Body of pancreas (tissue), 4 donors: ENCODE measurements at regions not wholly inside any gene's neighbourhood (a gene's known extent, or its start where the extent isn't known, plus 50 kb on each side); places are given as distances from the start of the nearest gene placed in this dataset.

Experiments used
- ATAC-seq: fragments of 150-250 bp; one replicate; pipeline ENCODE4 v1.9.1; 2016
- DNase-seq, 4 donors: peaks; one replicate each; pipeline ENCODE4 v3.0.0-alpha.2; 2019
- H3K27ac ChIP-seq, 4 donors: fragments of 200-600 bp; sonication (generic); 1 replicate in 3 of 4; 2 replicates in 1 of 4; pipeline versions ENCODE4 v1.5.1 to v1.6.1; 2016 to 2019; ENCODE audit warnings: mild to moderate bottlenecking in 1 of 4, mixed read lengths in 1 of 4, moderate library complexity in 1 of 4
- H3K27me3 ChIP-seq, 2 donors: fragments of 200-600 bp; sonication (generic); one replicate each; pipeline ENCODE4 v1.6.0; 2016; ENCODE audit warnings: mild to moderate bottlenecking in 1 of 2
- H3K36me3 ChIP-seq, 2 donors: fragments of 200-600 bp; sonication (generic); replicated peaks in 1 of 2; 2 replicates each; pipeline ENCODE4 v1.5.1; 2016; ENCODE audit warnings: low read depth in 2 of 2; ENCODE audit not compliant: insufficient read depth in 1 of 2
- H3K4me1 ChIP-seq: fragments of 200-600 bp; sonication (generic); one replicate; pipeline ENCODE4 v1.6.0; 2016
- H3K4me3 ChIP-seq, 2 donors: fragments of 200-600 bp; sonication (generic); 1 replicate in 1 of 2; 2 replicates in 1 of 2; pipeline ENCODE4 v1.5.1; 2016 to 2019
- H3K9me3 ChIP-seq, 3 donors: fragments of 200-600 bp; sonication (generic); 1 replicate in 2 of 3; 2 replicates in 1 of 3; pipeline ENCODE4 v1.5.1; 2016
- POLR2A ChIP-seq, 3 donors: fragments of 450-650 bp; IDR thresholded peaks; one replicate each; pipeline ENCODE4 v1.6.1; 2016; ENCODE audit warnings: antibody characterized with exemption in 3 of 3, mild to moderate bottlenecking in 2 of 3
- WGBS, 2 donors: methylation state at CpG; one replicate each; pipeline ENCODE4 v1.1.5; 2017; 5-methylcytosine and 5-hydroxymethylcytosine counted together
- intact Hi-C: fragments of 100-400 bp; cut with DNase I; formaldehyde crosslinking; loops from one replicate; pipeline ENCODE4 v1.15.1; 2023
- TF ChIP-seq, protein P1 (sequence below), 7 experiments: fragments of 450-650 bp in 4 of 7; fragments of 200-600 bp in 3 of 7; sonication (generic) in 3 of 7; IDR thresholded peaks; one replicate each; pipeline ENCODE4 v1.5.1; 2016 to 2019; ENCODE audit warnings: antibody characterized with exemption in 7 of 7

DNA sequence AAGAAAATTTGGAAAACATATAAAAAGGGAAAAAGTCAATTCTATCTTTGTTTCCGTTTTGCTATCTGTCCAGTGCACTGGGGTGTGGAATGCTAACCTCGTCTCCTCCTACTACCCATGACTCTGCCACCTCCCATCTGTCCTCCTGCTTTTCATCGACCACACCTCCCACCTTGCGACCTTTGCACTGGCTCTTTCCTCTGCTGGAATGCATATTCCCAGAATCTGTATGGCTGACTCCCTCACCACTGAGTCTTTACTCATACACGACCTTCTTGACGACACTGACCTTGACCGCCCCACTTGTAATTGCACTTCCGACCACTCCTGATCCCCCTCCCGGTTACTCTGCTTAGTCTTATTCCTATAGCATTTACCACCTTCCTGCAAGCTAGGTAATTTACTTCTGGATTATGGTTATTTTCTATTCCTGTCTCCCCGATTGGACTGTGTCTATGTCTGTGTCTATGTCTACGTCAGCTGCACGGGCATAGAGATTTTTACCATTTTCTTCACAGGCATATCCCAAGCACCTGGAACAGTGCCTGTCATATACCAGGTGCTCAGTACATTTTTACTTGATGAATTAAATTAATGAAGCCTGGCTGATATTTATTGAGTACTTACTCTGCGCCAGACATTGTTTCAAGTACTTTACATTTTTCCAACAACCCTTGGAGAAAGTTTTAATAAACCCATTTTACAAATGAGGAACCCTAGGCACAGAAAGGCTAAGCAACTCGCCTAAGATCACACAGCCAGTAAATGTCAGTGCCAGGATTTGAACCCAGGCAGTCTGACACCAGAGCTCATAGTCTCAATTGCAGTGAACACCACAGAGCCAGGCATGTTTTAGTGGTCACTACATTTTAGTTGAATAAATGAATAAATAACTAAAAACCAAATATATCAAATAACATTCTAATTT is 54.0 kb upstream of the SLC22A11 start:
- H3K27me3 ChIP-seq = peaks cover 0 to 5% of the 10 kb centered on the region in 2 donors
- no peaks in the 10 kb centered on the region for H3K36me3 ChIP-seq
- no peak for TF ChIP-seq POLR2A (IDR thresholded peaks at IDR 0.05)
- TF ChIP-seq, protein P1, sequence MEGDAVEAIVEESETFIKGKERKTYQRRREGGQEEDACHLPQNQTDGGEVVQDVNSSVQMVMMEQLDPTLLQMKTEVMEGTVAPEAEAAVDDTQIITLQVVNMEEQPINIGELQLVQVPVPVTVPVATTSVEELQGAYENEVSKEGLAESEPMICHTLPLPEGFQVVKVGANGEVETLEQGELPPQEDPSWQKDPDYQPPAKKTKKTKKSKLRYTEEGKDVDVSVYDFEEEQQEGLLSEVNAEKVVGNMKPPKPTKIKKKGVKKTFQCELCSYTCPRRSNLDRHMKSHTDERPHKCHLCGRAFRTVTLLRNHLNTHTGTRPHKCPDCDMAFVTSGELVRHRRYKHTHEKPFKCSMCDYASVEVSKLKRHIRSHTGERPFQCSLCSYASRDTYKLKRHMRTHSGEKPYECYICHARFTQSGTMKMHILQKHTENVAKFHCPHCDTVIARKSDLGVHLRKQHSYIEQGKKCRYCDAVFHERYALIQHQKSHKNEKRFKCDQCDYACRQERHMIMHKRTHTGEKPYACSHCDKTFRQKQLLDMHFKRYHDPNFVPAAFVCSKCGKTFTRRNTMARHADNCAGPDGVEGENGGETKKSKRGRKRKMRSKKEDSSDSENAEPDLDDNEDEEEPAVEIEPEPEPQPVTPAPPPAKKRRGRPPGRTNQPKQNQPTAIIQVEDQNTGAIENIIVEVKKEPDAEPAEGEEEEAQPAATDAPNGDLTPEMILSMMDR (IDR thresholded peaks at IDR 0.05) = no peak
- no peak overlapping the region for H3K4me3 ChIP-seq
- WGBS, 2 donors = 38 to 40% methylated on average over 14 of the region's 14 CpGs
- intact Hi-C loops = no loop called here
- ATAC-seq (no peak), DNase-seq (no peak)
- no peak overlapping the region for H3K27ac ChIP-seq
- no peaks in the 10 kb centered on the region for H3K4me1 ChIP-seq
- peaks cover 0 to 11% (median 0%) of the 10 kb centered on the region in 3 donors for H3K9me3 ChIP-seq

DNA sequence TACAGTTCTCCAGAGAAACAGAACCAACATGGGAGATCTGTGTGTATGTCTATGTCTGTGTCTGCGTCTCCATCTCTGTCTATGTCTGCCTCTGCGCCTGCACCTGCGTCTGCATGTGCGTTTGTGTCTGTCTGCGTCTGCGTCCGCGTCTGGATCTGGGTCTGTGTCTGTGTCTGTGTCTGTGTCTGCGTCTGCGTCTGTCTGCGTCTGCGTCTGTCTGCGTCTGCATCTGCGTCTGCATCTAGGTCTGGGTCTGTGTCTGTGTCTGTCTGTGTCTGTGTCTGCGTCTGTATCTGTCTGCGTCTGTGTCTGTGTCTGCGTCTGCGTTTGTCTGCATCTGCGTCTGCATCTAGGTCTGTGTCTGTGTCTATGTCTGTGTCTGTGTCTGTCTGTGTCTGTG is 53.1 kb upstream of the SLC22A11 start:
- H3K27ac ChIP-seq = no peak overlapping the region
- intact Hi-C loops = no loop called here
- H3K9me3 ChIP-seq = peaks cover 0 to 11% (median 0%) of the 10 kb centered on the region in 3 donors
- no peak overlapping the region for H3K4me3 ChIP-seq
- DNase-seq = no peak
- no peaks in the 10 kb centered on the region for H3K36me3 ChIP-seq
- H3K27me3 ChIP-seq = peaks cover 0 to 5% of the 10 kb centered on the region in 2 donors
- H3K4me1 ChIP-seq = no peaks in the 10 kb centered on the region
- WGBS, 2 donors = 83 to 86% methylated on average over 10 to 19 of the region's 19 CpGs
- ATAC-seq = no peak
- no peak for TF ChIP-seq POLR2A (IDR thresholded peaks at IDR 0.05)
- TF ChIP-seq, protein P1 (IDR thresholded peaks at IDR 0.05) = no peak

DNA sequence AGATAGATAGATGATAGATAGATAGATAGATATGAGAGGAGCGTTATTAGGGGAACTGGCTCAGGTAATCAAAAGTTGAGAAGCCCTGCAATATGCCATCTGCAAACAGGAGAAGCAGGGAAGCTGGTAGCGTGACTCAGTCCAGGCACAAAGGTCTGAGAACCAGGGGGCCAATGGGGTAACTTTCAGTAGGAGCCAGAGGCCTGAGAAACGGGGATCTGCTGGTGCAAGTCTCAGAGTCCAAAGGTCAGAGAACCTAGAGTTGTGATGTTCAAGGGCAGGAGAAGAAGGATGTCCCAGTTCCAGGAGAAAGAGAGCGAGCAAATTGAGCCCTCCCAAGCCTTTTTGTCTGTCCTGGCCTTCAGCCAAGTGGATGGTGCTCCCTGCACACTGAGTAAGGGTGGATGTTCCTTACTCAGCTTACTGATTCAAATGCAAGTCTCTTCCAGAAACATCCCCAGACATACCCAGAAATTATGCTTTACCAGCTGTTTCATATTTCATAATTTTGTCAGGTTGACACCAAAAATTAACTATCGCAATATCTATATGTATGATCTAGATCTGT is 52.5 kb upstream of the SLC22A11 start:
- 47 to 60% methylated on average over 5 of the region's 5 CpGs for WGBS, 2 donors
- Histone ChIP-seq H3K4me3 (no peak overlapping the region), H3K36me3 (no peaks in the 10 kb centered on the region), H3K27me3 (peaks cover 0 to 3% of the 10 kb centered on the region in 2 donors), H3K4me1 (no peaks in the 10 kb centered on the region), H3K9me3 (peaks cover 0 to 11% (median 0%) of the 10 kb centered on the region in 3 donors), H3K27ac (no peak overlapping the region)
- TF ChIP-seq POLR2A (IDR thresholded peaks at IDR 0.05) = no peak
- TF ChIP-seq, protein P1 (IDR thresholded peaks at IDR 0.05) = no peak
- ATAC-seq (no peak), DNase-seq (no peak)
- intact Hi-C loops = no loop called here

DNA sequence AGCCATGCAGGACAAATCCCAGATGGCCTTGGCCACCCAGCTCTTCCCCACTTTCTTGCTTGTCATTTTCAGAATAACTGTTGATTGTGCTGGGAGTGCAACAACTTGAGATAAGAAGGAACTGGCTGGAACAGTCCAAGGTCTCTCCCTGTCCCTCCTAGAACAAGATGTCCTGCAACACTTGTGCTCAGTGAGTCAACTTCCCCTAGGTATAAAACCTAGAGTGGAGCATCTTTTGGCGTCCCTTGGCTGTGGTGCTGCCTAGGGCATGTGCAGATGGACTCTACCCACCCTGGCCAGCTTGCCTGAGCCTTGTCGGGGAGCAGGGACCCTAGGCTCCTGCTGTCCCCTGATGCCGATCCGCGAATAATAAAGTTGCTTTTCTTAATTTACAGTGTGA is 50.7 kb upstream of the SLC22A11 start:
- no peaks in the 10 kb centered on the region for H3K4me1 ChIP-seq
- TF ChIP-seq, protein P1 (IDR thresholded peaks at IDR 0.05) = no peak
- no peak for TF ChIP-seq POLR2A (IDR thresholded peaks at IDR 0.05)
- no peaks in the 10 kb centered on the region for H3K27me3 ChIP-seq
- H3K4me3 ChIP-seq = no peak overlapping the region
- WGBS, 2 donors = 91 to 92% methylated on average over 5 of the region's 5 CpGs
- ATAC-seq (no peak), DNase-seq (no peak)
- no peak overlapping the region for H3K27ac ChIP-seq
- no peaks in the 10 kb centered on the region for H3K36me3 ChIP-seq
- peaks cover 0 to 11% (median 0%) of the 10 kb centered on the region in 3 donors for H3K9me3 ChIP-seq
- intact Hi-C loops = no loop called here
